Smooth muscle cell (in vitro differentiated cells): ENCODE measurements at regions not wholly inside any gene's neighbourhood (a gene's known extent, or its start where the extent isn't known, plus 50 kb on each side); places are given as distances from the start of the nearest gene placed in this dataset.

ENCODE experiments used
- DNase-seq: peaks from one replicate; lab custom pipeline; 2025; ENCODE audit not compliant: unreplicated experiment; lab: John Stamatoyannopoulos, UW
- H2AFZ ChIP-seq: fragments of 200-600 bp; sonication (generic); 2 replicates; pipeline ENCODE4 v1.6.0; 2016; ENCODE audit warnings: antibody characterized with exemption, low read depth, mild to moderate bottlenecking
- H3F3A ChIP-seq: fragments of 200-600 bp; sonication (generic); 2 replicates; pipeline ENCODE4 v1.6.0; 2017; ENCODE audit warnings: antibody characterized with exemption, low read depth
- H3K27ac ChIP-seq: fragments of 200-600 bp; sonication (generic); 2 replicates; pipeline ENCODE4 v1.5.1; 2016; ENCODE audit warnings: low read depth, mild to moderate bottlenecking
- H3K27me3 ChIP-seq: fragments of 200-600 bp; sonication (generic); 2 replicates; pipeline ENCODE4 v1.6.1; 2016; ENCODE audit warnings: low read depth, mild to moderate bottlenecking
- H3K36me3 ChIP-seq: fragments of 200-600 bp; sonication (generic); 2 replicates; pipeline ENCODE4 v1.5.1; 2016; ENCODE audit warnings: low read depth
- H3K4me1 ChIP-seq: fragments of 200-600 bp; sonication (generic); 2 replicates; pipeline ENCODE4 v1.5.1; 2016; ENCODE audit warnings: low read depth
- H3K4me2 ChIP-seq: fragments of 200-600 bp; sonication (generic); 2 replicates; pipeline ENCODE4 v1.6.0; 2016; ENCODE audit warnings: mild to moderate bottlenecking
- H3K4me3 ChIP-seq: fragments of 200-600 bp; sonication (generic); 2 replicates; pipeline ENCODE4 v1.5.1; 2016; ENCODE audit warnings: mild to moderate bottlenecking
- H3K79me2 ChIP-seq: fragments of 200-600 bp; sonication (generic); 2 replicates; pipeline ENCODE4 v1.6.0; 2016; ENCODE audit warnings: low read depth, mild to moderate bottlenecking
- H3K9ac ChIP-seq: fragments of 200-600 bp; sonication (generic); 2 replicates; pipeline ENCODE4 v1.6.0; 2016; ENCODE audit warnings: low read depth
- H3K9me3 ChIP-seq: fragments of 200-600 bp; sonication (generic); replicated peaks from 2 replicates; pipeline ENCODE4 v1.5.1; 2016; ENCODE audit warnings: low read depth
- H4K20me1 ChIP-seq: fragments of 200-600 bp; sonication (generic); 2 replicates; pipeline ENCODE4 v1.6.0; 2016; ENCODE audit warnings: low read depth
- CTCF ChIP-seq: fragments of 200-600 bp; sonication (generic); IDR thresholded peaks from 2 replicates; pipeline ENCODE4 v1.5.1; 2017; ENCODE audit warnings: borderline replicate concordance, mild to moderate bottlenecking, antibody characterized with exemption; ENCODE audit not compliant: insufficient read depth, poor library complexity, severe bottlenecking
- WGBS: methylation state at CpG from one replicate; pipeline ENCODE4 v1.1.7; 2016; ENCODE audit warnings: low lambda C conversion rate; 5-methylcytosine and 5-hydroxymethylcytosine counted together

- 5% methylated on average over 20 of the region's 20 CpGs for WGBS
- no peaks in the 10 kb centered on the region for H3K79me2 ChIP-seq
- no peaks in the 10 kb centered on the region for H3F3A ChIP-seq
- no peaks in the 10 kb centered on the region for H4K20me1 ChIP-seq
- no peak overlapping the region for H3K27ac ChIP-seq
- no peaks in the 10 kb centered on the region for H3K36me3 ChIP-seq
- peak overlapping the region; percentile 78 for H3K4me2 ChIP-seq
- no peaks in the 10 kb centered on the region for H3K27me3 ChIP-seq
- no peak for TF ChIP-seq CTCF
- peak overlapping the region; percentile 28 for H3K4me3 ChIP-seq
- H2AFZ ChIP-seq: peak overlapping the region; percentile 62
- no peak overlapping the region for H3K9ac ChIP-seq
- H3K9me3 ChIP-seq: no peaks in the 10 kb centered on the region
- H3K4me1 ChIP-seq: peaks cover 5% of the 10 kb centered on the region
- no peak for DNase-seq
These were observed 62.9 kb downstream of the GLRX5 start for GRCh38 chr14:95597784-95598211.

GRCh38 chr14:95601650-95602049 is 66.8 kb downstream of the GLRX5 start:
- H3K27me3 ChIP-seq: no peaks in the 10 kb centered on the region
- no peak overlapping the region for H2AFZ ChIP-seq
- H3K9me3 ChIP-seq: no peaks in the 10 kb centered on the region
- no peak overlapping the region for H3K9ac ChIP-seq
- whole genome bisulfite sequencing: 49% methylated on average over 3 of the region's 3 CpGs
- no peaks in the 10 kb centered on the region for H4K20me1 ChIP-seq
- H3K4me2 ChIP-seq: no peak overlapping the region
- peaks cover 5% of the 10 kb centered on the region for H3K4me1 ChIP-seq
- no peaks in the 10 kb centered on the region for H3K79me2 ChIP-seq
- H3K27ac ChIP-seq: no peak overlapping the region
- TF ChIP-seq CTCF: no peak
- DNase-seq: no peak
- no peaks in the 10 kb centered on the region for H3K36me3 ChIP-seq
- no peak overlapping the region for H3K4me3 ChIP-seq
- no peaks in the 10 kb centered on the region for H3F3A ChIP-seq

- H3K9me3 ChIP-seq: no peaks in the 10 kb centered on the region
- H3K27ac ChIP-seq: no peak overlapping the region
- H3K4me3 ChIP-seq: no peak overlapping the region
- no peaks in the 10 kb centered on the region for H3K36me3 ChIP-seq
- no peaks in the 10 kb centered on the region for H3K27me3 ChIP-seq
- no peak for DNase-seq
- no peak overlapping the region for H3K9ac ChIP-seq
- no peaks in the 10 kb centered on the region for H4K20me1 ChIP-seq
- no peak for TF ChIP-seq CTCF
- no peak overlapping the region for H2AFZ ChIP-seq
- H3K4me2 ChIP-seq: no peak overlapping the region
- H3F3A ChIP-seq: no peaks in the 10 kb centered on the region
- WGBS: 97% methylated on average over 2 of the region's 2 CpGs
- no peaks in the 10 kb centered on the region for H3K79me2 ChIP-seq
- H3K4me1 ChIP-seq: no peaks in the 10 kb centered on the region
These were observed 68.6 kb downstream of the GLRX5 start for GRCh38 chr14:95603415-95603814.

- H3K4me1 ChIP-seq: no peaks in the 10 kb centered on the region
- no peaks in the 10 kb centered on the region for H4K20me1 ChIP-seq
- H3K36me3 ChIP-seq: no peaks in the 10 kb centered on the region
- H3K27ac ChIP-seq: no peak overlapping the region
- no peaks in the 10 kb centered on the region for H3F3A ChIP-seq
- no peak for TF ChIP-seq CTCF
- 79% methylated on average over 2 of the region's 2 CpGs for WGBS
- no peaks in the 10 kb centered on the region for H3K9me3 ChIP-seq
- DNase-seq: no peak
- no peak overlapping the region for H3K4me3 ChIP-seq
- peaks cover 7% of the 10 kb centered on the region for H3K27me3 ChIP-seq
- H3K4me2 ChIP-seq: no peak overlapping the region
- H2AFZ ChIP-seq: no peak overlapping the region
- H3K79me2 ChIP-seq: no peaks in the 10 kb centered on the region
- H3K9ac ChIP-seq: no peak overlapping the region
These were observed 71.4 kb downstream of the GLRX5 start for GRCh38 chr14:95606266-95606665.
